ENCODE measurements at regions not wholly inside any gene's neighbourhood (a gene's known extent, or its start where the extent isn't known, plus 50 kb on each side); places are given as distances from the start of the nearest gene placed in this dataset.

DNA sequence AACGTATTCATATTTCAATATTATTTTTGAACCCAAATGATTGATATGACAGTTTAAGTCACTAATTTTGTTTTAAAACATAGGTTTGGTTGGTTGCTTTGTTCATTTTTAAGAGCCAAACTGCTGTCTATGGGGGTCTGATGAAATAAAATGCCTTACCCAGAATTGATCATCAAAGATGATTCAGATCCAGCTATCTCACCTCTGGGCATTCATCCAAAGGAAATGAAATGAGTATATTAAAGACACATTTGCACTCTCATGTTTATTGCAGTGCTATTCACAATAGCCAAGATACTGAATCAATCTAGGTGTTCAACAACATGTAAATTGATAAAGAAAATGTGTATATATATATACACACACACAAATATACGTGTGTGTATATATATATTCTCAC is 326.9 kb upstream of the GULP1 start:
- TF ChIP-seq, protein P1, sequence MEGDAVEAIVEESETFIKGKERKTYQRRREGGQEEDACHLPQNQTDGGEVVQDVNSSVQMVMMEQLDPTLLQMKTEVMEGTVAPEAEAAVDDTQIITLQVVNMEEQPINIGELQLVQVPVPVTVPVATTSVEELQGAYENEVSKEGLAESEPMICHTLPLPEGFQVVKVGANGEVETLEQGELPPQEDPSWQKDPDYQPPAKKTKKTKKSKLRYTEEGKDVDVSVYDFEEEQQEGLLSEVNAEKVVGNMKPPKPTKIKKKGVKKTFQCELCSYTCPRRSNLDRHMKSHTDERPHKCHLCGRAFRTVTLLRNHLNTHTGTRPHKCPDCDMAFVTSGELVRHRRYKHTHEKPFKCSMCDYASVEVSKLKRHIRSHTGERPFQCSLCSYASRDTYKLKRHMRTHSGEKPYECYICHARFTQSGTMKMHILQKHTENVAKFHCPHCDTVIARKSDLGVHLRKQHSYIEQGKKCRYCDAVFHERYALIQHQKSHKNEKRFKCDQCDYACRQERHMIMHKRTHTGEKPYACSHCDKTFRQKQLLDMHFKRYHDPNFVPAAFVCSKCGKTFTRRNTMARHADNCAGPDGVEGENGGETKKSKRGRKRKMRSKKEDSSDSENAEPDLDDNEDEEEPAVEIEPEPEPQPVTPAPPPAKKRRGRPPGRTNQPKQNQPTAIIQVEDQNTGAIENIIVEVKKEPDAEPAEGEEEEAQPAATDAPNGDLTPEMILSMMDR (conservative IDR thresholded peaks at IDR 0.05; ENCODE audit: low read depth, low read length), result no peak
- no peak for TF ChIP-seq EZH2 (IDR thresholded peaks at IDR 0.05; ENCODE audit: low read length, unreplicated experiment)

Measured in PC-3 (cell line).